NCI-H2227 (cell line): ENCODE measurements at regions not wholly inside any gene's neighbourhood (a gene's known extent, or its start where the extent isn't known, plus 50 kb on each side); places are given as distances from the start of the nearest gene placed in this dataset.

ENCODE experiments used
- DNase-seq: peaks from one replicate; lab custom pipeline; 2025; ENCODE audit not compliant: unreplicated experiment; lab: John Stamatoyannopoulos, UW

DNA sequence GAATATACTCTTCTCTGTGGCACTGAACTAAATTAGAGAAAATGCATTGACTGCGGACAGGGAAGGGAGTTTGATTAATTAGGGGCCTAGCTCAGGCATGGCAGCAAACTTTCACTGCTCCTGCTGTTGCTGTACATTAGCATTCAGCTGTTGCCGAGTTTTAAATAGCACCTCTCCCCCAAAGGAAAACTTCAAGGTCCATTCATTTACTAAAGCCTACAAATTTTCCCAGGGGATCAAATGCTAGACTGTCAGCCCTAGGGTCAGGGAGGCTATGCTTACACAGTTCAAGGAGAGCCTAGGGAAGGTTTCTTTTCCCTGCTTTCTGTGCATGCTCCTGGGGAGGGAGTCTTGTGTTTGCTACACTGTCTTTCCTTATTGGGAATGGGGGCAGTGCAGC is 60.0 kb upstream of the GZMB start:
- no peak for DNase-seq

DNA sequence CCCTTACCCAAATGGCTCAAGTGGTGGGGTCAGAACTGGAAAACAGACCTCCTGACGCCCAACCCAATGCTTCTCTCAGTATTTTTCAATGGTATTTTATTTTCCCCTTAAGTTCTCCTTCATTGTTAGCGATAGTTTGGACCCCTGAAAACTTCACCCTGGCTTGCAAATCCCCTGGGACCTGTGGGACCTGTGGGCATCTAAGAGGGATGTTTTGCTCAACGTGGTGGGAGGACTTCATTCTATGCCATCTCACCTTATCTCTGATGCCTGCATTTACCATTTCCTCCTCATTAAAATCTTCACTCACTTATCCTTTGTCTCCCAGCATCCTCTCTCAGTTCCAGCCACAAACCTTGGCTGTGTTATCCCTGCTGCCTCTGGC is 59.4 kb upstream of the GZMB start:
- DNase-seq = no peak

DNA sequence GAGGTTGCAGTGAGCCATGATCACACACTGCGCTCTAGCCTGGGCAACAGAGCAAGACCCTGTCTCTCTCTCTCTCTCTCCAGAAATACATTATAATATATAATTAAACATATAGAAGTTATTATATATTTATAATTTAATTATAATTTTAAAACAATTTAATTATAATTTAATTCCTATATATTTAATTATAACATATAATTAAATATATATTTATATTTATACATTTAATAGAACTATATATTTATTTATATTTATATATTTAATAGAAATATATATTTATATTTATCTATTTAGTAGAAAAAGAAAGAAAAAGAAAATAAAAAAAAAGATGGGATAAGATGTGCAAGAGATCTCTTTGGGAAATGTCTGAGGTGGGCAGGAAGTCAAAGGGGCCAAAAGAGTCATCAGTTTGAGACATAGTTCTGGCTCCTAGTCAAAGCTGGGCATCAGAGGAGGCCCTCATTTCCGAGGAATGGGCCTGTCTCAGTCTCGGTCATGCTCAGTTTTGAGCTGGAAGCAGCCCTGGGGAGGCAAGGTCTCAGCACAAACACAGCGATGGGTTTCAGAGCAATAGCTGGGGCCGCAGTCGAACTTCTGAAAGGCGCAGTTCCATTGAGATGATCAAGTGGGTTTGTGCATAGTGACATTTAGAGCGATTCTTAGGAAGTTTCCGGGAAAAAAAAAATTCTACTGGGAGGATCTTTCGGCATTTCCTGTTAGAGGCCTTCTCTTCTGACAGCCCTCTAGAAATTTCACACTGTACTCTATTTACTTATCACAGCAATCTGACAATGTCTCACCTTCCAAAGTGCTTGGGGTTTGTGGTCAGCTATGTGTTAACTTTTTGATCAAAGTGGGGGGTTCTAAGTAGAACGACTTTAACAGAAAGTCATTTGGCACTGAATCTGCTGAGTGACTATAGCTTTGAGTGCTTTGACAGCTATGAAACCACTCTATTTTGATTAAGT is 58.7 kb upstream of the GZMB start:
- no peak for DNase-seq

- DNase-seq = no peak
Observed at GRCh38 chr14:24690492-24690891, 56.5 kb upstream of the GZMB start.

DNA sequence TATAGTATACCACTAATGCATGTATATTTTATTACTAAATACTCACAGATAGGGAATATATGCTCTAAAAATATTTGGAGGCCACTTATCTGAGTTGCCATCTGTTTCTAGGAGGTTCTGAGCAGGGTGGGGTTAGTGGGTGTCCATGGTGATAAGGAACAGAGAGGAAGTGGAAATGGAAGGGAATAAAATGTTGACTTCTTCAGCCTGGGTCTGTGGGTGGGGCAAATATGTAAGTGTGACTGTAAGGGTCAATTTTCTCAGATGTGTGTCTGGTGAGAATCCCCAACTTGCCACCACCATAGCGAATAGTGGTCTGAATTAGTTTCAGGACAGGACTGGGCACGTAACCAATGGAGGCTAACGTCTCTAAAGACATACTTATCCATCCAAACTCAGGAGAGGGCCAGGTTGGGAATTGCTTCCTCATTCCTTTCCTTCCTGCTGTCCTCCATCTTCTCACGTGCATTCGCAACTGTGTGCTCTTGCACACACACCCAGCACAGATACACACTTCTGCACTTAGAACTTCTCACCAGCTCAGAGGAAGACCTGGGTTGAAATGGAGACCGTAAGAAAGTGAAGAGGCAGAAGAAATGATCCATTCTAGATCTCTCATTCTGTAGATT is 54.2 kb upstream of the GZMB start:
- DNase-seq = no peak
